WERI-Rb-1 (cell line): ENCODE measurements at regions not wholly inside any gene's neighbourhood (a gene's known extent, or its start where the extent isn't known, plus 50 kb on each side); places are given as distances from the start of the nearest gene placed in this dataset.

Source experiments
- DNase-seq: peaks from one replicate; pipeline ENCODE4 v3.0.0-alpha.2; 2020
- H3K27ac ChIP-seq: fragments of 250-450 bp; sonication (Bioruptor Pico); 2 replicates; pipeline ENCODE4 v1.5.1; 2020; ENCODE audit warnings: mild to moderate bottlenecking, moderate library complexity
- H3K27me3 ChIP-seq: fragments of 250-450 bp; sonication (Bioruptor Pico); 2 replicates; pipeline ENCODE4 v1.5.1; 2021; ENCODE audit warnings: mild to moderate bottlenecking, low read depth, moderate library complexity; ENCODE audit not compliant: insufficient read depth, severe bottlenecking
- H3K36me3 ChIP-seq: fragments of 250-450 bp; sonication (Bioruptor Pico); 2 replicates; pipeline ENCODE4 v1.5.1; 2020; ENCODE audit warnings: mild to moderate bottlenecking, moderate library complexity
- H3K4me3 ChIP-seq: 2 replicates; pipeline ENCODE4 v1.5.1; 2011; ENCODE audit warnings: low read depth, mild to moderate bottlenecking, control low read depth, low read length
- H3K9me3 ChIP-seq: fragments of 250-450 bp; sonication (Bioruptor Pico); 2 replicates; pipeline ENCODE4 v1.5.1; 2021; ENCODE audit warnings: mild to moderate bottlenecking, moderate library complexity; ENCODE audit not compliant: severe bottlenecking
- CTCF ChIP-seq: IDR thresholded peaks from 2 replicates; pipeline ENCODE4 v1.5.1; 2011; ENCODE audit warnings: low read depth, mild to moderate bottlenecking, control low read depth, inconsistent platforms, low read length

- Histone ChIP-seq H3K4me3 (no peak overlapping the region), H3K36me3 (no peaks in the 10 kb centered on the region), H3K27ac (no peak overlapping the region), H3K27me3 (no peaks in the 10 kb centered on the region), H3K9me3 (no peaks in the 10 kb centered on the region)
- TF ChIP-seq CTCF: no peak
- DNase-seq: no peak
These were observed 103.8 kb upstream of the WWC1 start for GRCh38 chr5:168187614-168188013.

GRCh38 chr5:168188182-168188581 lies 103.3 kb upstream of the WWC1 start:
- Histone ChIP-seq H3K27me3 (no peaks in the 10 kb centered on the region), H3K36me3 (no peaks in the 10 kb centered on the region), H3K9me3 (no peaks in the 10 kb centered on the region), H3K27ac (no peak overlapping the region), H3K4me3 (no peak overlapping the region)
- no peak for TF ChIP-seq CTCF
- DNase-seq: no peak

GRCh38 chr5:168192120-168192519 lies 99.3 kb upstream of the WWC1 start:
- no peak for TF ChIP-seq CTCF
- Histone ChIP-seq H3K27me3 (no peaks in the 10 kb centered on the region), H3K9me3 (no peaks in the 10 kb centered on the region), H3K27ac (no peak overlapping the region), H3K4me3 (no peak overlapping the region), H3K36me3 (no peaks in the 10 kb centered on the region)
- no peak for DNase-seq

GRCh38 chr5:168193493-168194250 lies 97.8 kb upstream of the WWC1 start:
- Histone ChIP-seq H3K27ac (no peak overlapping the region), H3K36me3 (no peaks in the 10 kb centered on the region), H3K27me3 (no peaks in the 10 kb centered on the region), H3K4me3 (no peak overlapping the region), H3K9me3 (no peaks in the 10 kb centered on the region)
- TF ChIP-seq CTCF: no peak
- DNase-seq: no peak

GRCh38 chr5:168195110-168195509 lies 96.3 kb upstream of the WWC1 start:
- no peaks in the 10 kb centered on the region for H3K9me3 ChIP-seq
- no peak for TF ChIP-seq CTCF
- no peaks in the 10 kb centered on the region for H3K36me3 ChIP-seq
- no peak overlapping the region for H3K4me3 ChIP-seq
- H3K27ac ChIP-seq: no peak overlapping the region
- H3K27me3 ChIP-seq: no peaks in the 10 kb centered on the region
- DNase-seq: no peak

DNA sequence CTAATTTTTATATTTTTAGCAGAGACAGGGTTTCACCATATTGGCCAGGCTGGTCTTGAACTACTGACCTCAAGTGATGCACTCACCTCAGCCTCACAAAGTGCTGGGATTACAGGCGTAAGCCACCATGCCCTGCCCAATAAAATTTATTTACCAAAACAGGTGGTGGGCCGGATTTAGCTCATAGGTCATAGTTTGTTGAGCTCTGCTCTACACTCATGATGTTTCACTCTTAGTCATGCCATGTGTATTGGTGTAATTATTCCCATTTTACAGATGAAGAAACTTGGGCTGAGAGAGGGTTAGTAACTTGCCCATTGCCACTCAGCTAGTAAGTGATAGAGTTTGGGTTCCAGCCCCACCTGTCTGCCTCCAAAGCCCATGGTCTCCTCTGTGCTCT lies 93.1 kb upstream of the WWC1 start:
- H3K9me3 ChIP-seq: no peaks in the 10 kb centered on the region
- no peak for DNase-seq
- TF ChIP-seq CTCF: no peak
- H3K27me3 ChIP-seq: no peaks in the 10 kb centered on the region
- H3K4me3 ChIP-seq: no peak overlapping the region
- no peak overlapping the region for H3K27ac ChIP-seq
- no peaks in the 10 kb centered on the region for H3K36me3 ChIP-seq
